ENCODE measurements at regions not wholly inside any gene's neighbourhood (a gene's known extent, or its start where the extent isn't known, plus 50 kb on each side); places are given as distances from the start of the nearest gene placed in this dataset.
"Not testable (repeated sequence)": the region's sequence is repeated elsewhere in the genome, so short reads cannot be mapped to it uniquely, and the experiment has no call there.

DNA sequence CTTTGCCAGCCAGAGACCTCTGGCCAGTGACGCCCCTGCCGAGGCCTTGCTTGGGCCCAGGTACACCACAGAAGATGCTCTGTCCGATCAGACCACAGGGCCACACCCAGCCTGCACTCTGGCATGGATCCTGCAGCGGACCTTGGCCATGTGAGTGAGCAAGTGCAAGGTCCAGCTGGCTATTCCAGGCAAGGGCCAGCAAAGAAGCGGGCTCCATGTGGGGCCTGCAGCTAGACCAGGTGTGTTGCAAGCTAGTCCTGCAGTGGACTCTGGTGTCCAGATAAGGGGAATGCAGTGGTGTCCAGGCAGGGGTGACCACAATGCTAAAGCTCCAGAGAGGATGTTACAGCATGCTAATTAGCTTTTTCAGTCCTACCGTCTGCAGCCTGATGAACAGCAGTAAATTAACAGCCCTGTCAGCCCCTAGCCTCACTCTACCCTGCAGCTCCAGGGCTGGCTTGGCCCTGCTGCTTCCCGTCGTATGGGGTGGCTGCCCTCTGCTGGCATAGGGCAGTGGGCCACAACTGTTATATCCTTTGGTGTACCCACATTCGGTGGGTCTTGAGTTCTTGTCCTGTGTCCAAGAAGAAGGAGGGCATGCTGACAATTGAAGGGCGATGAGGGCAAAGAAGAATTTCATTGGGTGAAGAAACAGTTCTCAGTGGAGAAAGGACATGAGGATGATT, 284.5 kb upstream of the POU5F2 start:
- DNase-seq = no peak

GRCh38 chr5:94024620-94025019, 283.2 kb upstream of the POU5F2 start:
- DNase-seq = no peak

DNA sequence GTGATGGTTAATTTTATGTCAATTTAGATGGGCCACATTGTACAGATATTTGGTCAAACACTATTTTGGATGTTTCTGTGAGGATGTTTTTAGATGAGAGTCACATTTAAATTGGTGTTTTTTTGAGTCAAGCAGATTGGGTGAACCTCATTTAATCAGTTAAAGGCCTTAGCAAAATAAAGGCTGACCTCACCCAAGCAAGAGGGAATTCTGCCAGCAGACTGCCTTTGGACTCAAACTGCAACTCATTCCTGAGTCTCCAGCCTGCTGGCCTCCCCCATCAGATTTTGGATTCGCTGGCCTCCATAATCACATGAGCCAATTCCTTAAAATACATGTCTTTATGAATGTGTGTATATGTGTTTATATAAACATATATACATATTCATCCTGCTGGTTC, 282.7 kb upstream of the POU5F2 start:
- DNase-seq = no peak

DNA sequence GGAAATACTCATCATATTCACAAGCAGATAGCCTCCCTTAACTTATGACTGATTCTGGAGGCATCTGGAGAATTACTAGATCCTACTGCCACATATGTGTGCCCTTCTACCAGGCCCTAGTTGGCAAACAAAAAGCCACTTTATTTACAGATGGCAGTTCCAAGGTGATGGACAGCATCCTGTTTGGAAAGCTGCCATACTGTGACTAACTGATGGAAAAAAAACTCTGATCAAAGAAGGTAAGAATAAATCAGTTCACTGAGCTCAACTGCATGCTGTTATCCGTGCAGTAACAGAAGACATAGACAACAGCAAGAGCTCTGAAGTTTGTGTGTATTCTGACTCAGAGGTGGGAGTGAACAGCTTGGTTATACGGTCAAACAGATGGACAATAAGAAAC, 279.8 kb upstream of the POU5F2 start:
- no peak for DNase-seq

DNA sequence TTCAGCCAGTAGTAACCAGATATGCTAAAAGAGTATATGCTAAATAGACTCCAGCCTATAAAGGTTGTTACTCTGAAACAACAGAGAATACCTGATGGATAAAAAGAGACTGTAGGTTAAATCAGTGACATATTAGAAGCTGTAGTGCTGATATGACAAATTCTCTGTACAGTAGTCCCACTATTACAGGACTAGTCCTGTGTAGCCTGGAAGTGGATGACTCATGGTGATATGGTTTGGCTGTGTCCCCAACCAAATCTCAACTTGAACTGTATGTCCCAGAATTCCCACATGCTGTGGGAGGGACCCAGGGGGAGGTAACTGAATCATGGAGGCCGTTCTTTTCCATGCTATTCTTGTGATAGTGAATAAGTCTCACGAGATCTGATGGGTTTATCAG, 276.2 kb upstream of the POU5F2 start:
- DNase-seq = no peak

- DNase-seq = no peak
Measured at GRCh38 chr5:94010814-94011213, 269.4 kb upstream of the POU5F2 start.

DNA sequence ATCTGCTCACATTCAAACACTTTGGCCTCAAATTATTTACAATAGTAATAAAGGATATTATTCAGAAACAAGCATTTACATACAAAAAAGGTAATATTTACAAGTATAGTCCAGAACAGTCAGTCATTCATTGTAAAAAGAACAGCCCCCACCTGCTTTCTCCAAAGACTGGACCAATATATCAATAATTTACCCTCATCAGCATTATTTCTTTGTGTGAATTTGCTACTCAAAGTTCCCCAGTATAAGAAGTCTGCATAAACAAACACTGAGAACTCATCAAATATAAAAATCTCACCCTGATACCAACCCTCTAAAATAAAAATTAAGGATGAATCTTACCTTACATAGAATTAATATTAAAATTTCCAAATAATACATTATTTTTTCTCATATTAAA, 267.8 kb upstream of the POU5F2 start:
- DNase-seq = no peak

DNA sequence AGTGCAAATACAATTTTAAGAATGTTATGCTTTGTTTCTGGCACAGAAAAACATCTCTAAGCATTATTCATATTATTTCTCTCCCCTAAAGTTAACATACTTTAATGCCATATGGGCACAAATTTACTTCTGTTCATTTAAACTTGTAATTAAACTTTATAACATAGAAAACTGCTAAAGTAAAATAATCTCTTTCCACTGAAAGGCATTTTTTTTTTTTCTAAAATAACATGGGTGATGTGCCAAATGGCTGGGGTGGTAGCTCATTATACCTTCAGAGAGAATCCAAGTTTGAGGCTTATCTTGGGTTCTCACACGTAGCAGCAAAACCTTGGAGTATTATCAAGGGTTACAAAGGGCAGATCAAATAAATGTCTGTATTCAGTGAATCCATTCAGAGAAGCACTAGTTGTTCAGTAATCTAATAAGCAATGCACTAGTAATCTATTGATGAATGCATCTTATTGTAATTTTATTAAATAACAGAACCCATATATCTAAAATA, 257.6 kb upstream of the POU5F2 start:
- no peak for DNase-seq

DNA sequence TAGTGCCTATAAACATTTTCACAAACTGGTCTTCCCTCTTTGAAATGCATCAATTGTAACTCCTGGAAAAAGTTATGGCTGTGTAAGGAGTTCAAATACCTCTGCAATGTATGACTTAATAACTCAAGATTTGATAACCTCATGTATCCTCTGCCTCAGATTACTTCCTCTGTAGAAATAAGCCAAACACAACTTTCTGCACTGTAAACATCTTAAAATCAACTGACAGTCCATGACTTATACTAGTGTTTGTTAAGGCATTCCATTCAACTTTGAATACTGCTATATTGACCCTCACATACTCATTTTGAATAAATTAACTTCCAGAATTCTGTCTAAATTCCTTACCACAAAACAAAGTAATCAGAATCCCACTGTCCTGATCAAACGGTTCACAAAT, 256.2 kb upstream of the POU5F2 start:
- DNase-seq = no peak

DNA sequence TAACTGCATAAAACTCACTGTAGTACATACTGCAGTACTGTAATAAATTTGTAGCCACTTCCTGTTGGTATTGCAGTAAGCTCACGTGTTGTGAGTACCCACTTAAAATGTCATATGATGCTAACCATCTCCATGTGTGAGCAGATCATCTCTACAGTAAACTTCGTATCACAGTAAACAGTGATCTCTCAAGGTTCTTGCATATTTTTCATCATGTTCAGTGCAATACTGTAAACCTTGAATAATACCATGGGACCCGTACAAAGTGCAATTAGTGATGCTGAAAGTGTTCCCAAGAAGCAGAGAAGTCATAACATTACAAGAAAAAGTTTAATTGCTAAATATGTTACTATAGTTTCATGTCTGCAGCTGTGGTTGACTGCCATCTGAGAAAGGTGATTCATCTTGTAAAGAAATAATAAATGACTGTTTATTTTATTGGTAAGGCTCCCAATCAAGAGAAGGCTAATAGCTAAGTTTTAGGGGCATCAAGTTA, 253.8 kb upstream of the POU5F2 start:
- peak; percentile 4 for DNase-seq

- DNase-seq = no peak
Measured at GRCh38 chr5:93993161-93993560, 251.8 kb upstream of the POU5F2 start.

GRCh38 chr5:93990504-93991070, 249.2 kb upstream of the POU5F2 start:
- DNase-seq = no peak

- not testable (repeated sequence) for DNase-seq
Measured at GRCh38 chr5:93985940-93986570, 244.7 kb upstream of the POU5F2 start.

GRCh38 chr5:93978222-93978621, 236.8 kb upstream of the POU5F2 start:
- no peak for DNase-seq

GRCh38 chr5:93967923-93968322, 226.5 kb upstream of the POU5F2 start:
- no peak for DNase-seq

DNA sequence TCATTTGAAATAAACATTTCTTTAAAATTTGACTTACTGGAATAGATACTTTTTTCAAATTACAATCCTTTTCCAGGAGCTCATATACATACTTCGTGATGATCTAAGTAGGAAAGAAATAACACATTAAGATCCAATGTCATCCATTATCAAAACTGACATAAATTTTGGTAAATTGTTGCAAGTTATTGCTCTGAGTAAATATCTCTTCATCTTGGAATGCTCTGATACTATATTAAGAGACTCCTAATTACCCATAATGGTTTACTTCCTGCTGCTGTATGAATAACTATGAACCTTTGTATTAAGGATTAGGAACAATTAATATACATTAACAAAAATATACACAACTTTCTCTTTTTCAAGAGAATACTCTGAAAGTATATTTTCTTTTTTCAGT, 223.0 kb upstream of the POU5F2 start:
- DNase-seq = no peak

- DNase-seq = no peak
Measured at GRCh38 chr5:93960042-93960441, 218.6 kb upstream of the POU5F2 start.

- no peak for DNase-seq
Measured at GRCh38 chr5:93956006-93956405, 214.6 kb upstream of the POU5F2 start.

DNA sequence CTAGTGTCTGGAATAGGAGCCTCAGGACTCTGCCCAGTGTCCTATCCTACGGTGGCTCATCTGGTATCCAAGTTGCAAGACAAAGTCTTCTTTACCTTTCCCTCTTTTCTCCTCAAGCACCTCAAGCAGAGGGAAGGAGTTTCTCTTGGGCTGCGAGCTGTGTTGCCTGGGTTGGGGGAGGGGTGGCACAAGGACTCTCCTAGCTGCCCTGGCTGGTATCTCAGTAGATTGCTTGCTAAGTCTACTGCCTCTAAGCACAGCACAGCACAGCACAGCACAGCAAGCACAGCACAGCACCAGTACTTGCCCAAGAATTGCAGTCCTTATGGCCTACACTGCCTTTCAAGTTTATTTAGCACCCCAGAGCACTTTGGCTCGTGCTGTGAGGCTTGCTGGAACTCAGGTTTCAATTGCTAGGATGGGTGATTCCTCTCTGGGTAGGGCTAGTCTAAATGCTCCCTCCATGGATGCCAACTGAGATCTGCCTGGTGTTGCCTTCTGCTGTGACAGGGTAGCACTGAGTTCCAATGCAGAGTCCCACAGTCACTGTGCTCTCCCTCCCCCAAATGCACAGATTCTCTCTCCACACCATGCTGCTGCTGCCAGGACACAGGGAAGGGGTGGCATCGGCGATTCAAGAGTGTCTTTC, 213.1 kb upstream of the POU5F2 start:
- DNase-seq = no peak

DNA sequence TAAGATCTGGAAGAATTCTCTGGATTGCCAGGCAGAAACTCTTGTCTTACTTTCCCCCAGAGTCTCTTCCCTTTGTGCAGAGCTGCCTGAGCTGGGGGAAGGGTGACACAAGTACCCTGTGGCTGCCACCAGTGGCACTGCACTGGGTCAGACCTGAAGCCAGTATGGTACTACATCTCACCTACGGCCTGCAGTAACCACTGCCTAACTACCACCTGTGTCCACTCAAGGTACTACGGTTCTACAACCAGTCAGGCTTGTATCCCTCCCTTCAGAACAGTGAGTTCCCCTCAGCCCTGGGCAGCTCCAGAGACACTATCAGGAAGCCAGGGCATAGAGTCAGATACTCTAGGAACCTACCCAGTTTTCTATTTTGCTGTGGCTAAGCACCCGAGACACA, 212.0 kb upstream of the POU5F2 start:
- no peak for DNase-seq

DNA sequence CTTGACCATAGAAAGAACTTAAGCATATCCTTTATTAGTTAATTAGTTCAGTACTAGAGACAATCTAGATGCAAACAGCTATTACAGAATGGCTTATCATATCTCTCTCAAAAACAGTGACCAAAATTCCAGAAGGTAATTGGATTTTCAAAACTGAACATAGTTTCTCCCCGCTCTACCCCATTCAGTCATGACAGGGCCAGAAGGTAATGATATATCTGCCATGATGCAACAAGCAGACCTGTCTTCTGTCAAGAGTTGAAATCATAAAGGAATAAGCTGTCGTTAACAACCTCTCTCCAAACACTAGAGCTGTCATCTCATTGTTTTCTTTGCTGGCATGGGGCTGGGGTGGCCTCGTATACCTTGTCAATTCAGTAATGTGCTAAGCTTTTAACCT, 200.5 kb upstream of the POU5F2 start:
- DNase-seq = no peak

GRCh38 chr5:93933269-93933668, 191.9 kb upstream of the POU5F2 start:
- not testable (repeated sequence) for DNase-seq

DNA sequence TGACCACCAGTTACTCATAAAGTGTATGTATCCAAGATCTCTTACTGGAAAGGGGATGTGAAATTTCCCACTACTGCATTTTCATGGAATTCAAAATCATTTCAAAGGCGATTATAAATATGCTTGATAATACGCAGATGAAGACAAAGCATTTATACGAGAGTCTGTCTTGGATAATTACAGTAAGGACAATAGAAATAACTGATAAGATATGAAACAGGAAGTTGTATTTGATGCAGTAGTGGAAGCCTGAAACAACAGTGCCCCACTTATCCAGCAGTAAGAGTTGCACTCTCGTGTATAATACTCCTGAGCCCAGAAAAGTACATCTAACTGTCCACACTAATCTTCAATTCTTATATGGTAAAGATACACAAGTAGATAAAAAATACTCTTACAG, 188.7 kb upstream of the POU5F2 start:
- DNase-seq = no peak

GRCh38 chr5:93929131-93929530, 187.7 kb upstream of the POU5F2 start:
- no peak for DNase-seq
